Upper lobe of left lung (tissue), 6 donors: ENCODE measurements at regions not wholly inside any gene's neighbourhood (a gene's known extent, or its start where the extent isn't known, plus 50 kb on each side); places are given as distances from the start of the nearest gene placed in this dataset.
"Not testable (repeated sequence)": the region's sequence is repeated elsewhere in the genome, so short reads cannot be mapped to it uniquely, and the experiment has no call there.

ENCODE experiments used
- ATAC-seq, 2 donors: fragments of 200-7000 bp; cut with Tn5 transposase; one replicate each; pipeline ENCODE4 v1.9.1; 2022; ENCODE audit warnings: mild to moderate bottlenecking in 2 of 2, moderate library complexity in 2 of 2; ENCODE audit not compliant: low FRiP score in 2 of 2
- DNase-seq, 2 donors: peaks; one replicate each; pipeline ENCODE4 v3.0.0-alpha.2; 2019 to 2020
- H3K27ac ChIP-seq, 4 donors: fragments of 200-600 bp; sonication (generic); one replicate each; pipeline ENCODE4 v1.5.1; 2016 to 2019
- H3K27me3 ChIP-seq, 4 donors: fragments of 200-600 bp; sonication (generic); one replicate each; pipeline ENCODE4 v1.5.1; 2017 to 2019
- H3K36me3 ChIP-seq, 4 donors: fragments of 200-600 bp; sonication (generic); one replicate each; pipeline ENCODE4 v1.5.1; 2016 to 2019
- H3K4me1 ChIP-seq, 4 donors: fragments of 200-600 bp; sonication (generic); one replicate each; pipeline ENCODE4 v1.5.1; 2018 to 2019
- H3K4me3 ChIP-seq, 4 donors: fragments of 200-600 bp; sonication (generic); one replicate each; pipeline ENCODE4 v1.5.1; 2017 to 2019; ENCODE audit warnings: mild to moderate bottlenecking in 2 of 4, moderate library complexity in 1 of 4
- H3K9me3 ChIP-seq, 4 donors: fragments of 200-600 bp; sonication (generic); one replicate each; pipeline ENCODE4 v1.5.1; 2018 to 2019
- CTCF ChIP-seq, 6 experiments: fragments of 450-650 bp in 4 of 6; fragments of 200-600 bp in 2 of 6; sonication (generic) in 2 of 6; IDR thresholded peaks; one replicate each; pipeline ENCODE4 v1.5.1; 2016 to 2019; ENCODE audit warnings: antibody characterized with exemption in 6 of 6
- EP300 ChIP-seq, 4 donors: sonication (generic); formaldehyde crosslinking; IDR thresholded peaks; one replicate each; pipeline ENCODE4 v1.5.1; 2017; ENCODE audit warnings: antibody characterized with exemption in 4 of 4, control low read depth in 2 of 4
- POLR2A ChIP-seq, 4 donors: fragments of 450-650 bp; IDR thresholded peaks; one replicate each; pipeline ENCODE4 v1.5.1; 2016 to 2017; ENCODE audit warnings: antibody characterized with exemption in 4 of 4, mild to moderate bottlenecking in 2 of 4
- POLR2AphosphoS5 ChIP-seq, 2 donors: sonication (generic); formaldehyde crosslinking; IDR thresholded peaks; one replicate each; pipeline ENCODE4 v1.5.1; 2017; ENCODE audit warnings: antibody characterized with exemption in 2 of 2
- WGBS, 2 donors: methylation state at CpG; one replicate each; pipeline ENCODE4 v1.1.5; 2017 to 2018; 5-methylcytosine and 5-hydroxymethylcytosine counted together
- donor health status: DM: no; HTN: no; CAD: no; lungs with moderate emphysema.
- donor health status: DM: no; HTN: yes; CAD: no; lungs with severe emphysema.

- H3K27ac ChIP-seq = no peak overlapping the region
- H3K9me3 ChIP-seq = no peaks in the 10 kb centered on the region
- ATAC-seq (no peak), DNase-seq (no peak)
- H3K27me3 ChIP-seq = no peaks in the 10 kb centered on the region
- H3K4me3 ChIP-seq = no peak overlapping the region
- H3K4me1 ChIP-seq = no peaks in the 10 kb centered on the region
- TF ChIP-seq CTCF (IDR thresholded peaks at IDR 0.05) (no peak), POLR2A (IDR thresholded peaks at IDR 0.05) (no peak), EP300 (IDR thresholded peaks at IDR 0.05) (no peak), POLR2AphosphoS5 (IDR thresholded peaks at IDR 0.05) (no peak)
- WGBS, 2 donors = 45 to 56% methylated on average over 4 of the region's 4 CpGs
- H3K36me3 ChIP-seq = no peaks in the 10 kb centered on the region
Measured at GRCh38 chr9:29245351-29245750, 1672.1 kb upstream of the C9orf72 start.

GRCh38 chr9:29270400-29270799, 1697.1 kb upstream of the C9orf72 start:
- not testable (repeated sequence) for H3K36me3 ChIP-seq, H3K4me1 ChIP-seq, H3K9me3 ChIP-seq, ATAC-seq, H3K4me3 ChIP-seq, H3K27ac ChIP-seq, H3K27me3 ChIP-seq
- peak in 1 of 2 donors; percentile 7 for DNase-seq
- 85 to 90% methylated on average over 8 of the region's 8 CpGs for WGBS, 2 donors

- TF ChIP-seq CTCF (IDR thresholded peaks at IDR 0.05) = no peak
- TF ChIP-seq POLR2AphosphoS5 (IDR thresholded peaks at IDR 0.05) = no peak
- TF ChIP-seq POLR2A (IDR thresholded peaks at IDR 0.05) = no peak
- TF ChIP-seq EP300 (IDR thresholded peaks at IDR 0.05) = no peak
- Histone ChIP-seq H3K27me3 (no peaks in the 10 kb centered on the region), H3K4me3 (no peak overlapping the region), H3K9me3 (no peaks in the 10 kb centered on the region), H3K4me1 (no peaks in the 10 kb centered on the region), H3K36me3 (no peaks in the 10 kb centered on the region), H3K27ac (no peak overlapping the region)
- no peak for ATAC-seq
- 57 to 68% methylated on average over 2 of the region's 2 CpGs for WGBS, 2 donors
- no peak for DNase-seq
Measured at GRCh38 chr9:29282121-29282520, 1708.8 kb upstream of the C9orf72 start.

GRCh38 chr9:29285818-29286217, 1712.5 kb upstream of the C9orf72 start:
- TF ChIP-seq POLR2A (IDR thresholded peaks at IDR 0.05) (no peak), POLR2AphosphoS5 (IDR thresholded peaks at IDR 0.05) (no peak), CTCF (IDR thresholded peaks at IDR 0.05) (no peak), EP300 (IDR thresholded peaks at IDR 0.05) (no peak)
- WGBS, 2 donors = 35 to 42% methylated on average over 3 of the region's 3 CpGs
- no peaks in the 10 kb centered on the region for H3K36me3 ChIP-seq
- no peak overlapping the region for H3K4me3 ChIP-seq
- H3K27ac ChIP-seq = no peak overlapping the region
- H3K27me3 ChIP-seq = no peaks in the 10 kb centered on the region
- H3K9me3 ChIP-seq = no peaks in the 10 kb centered on the region
- H3K4me1 ChIP-seq = no peaks in the 10 kb centered on the region
- DNase-seq (no peak), ATAC-seq (no peak)

GRCh38 chr9:29289365-29289764, 1716.1 kb upstream of the C9orf72 start:
- H3K9me3 ChIP-seq = peaks cover 0 to 3% (median 1%) of the 10 kb centered on the region in 4 donors
- H3K27me3 ChIP-seq = no peaks in the 10 kb centered on the region
- WGBS, 2 donors = 66 to 72% methylated on average over 4 of the region's 4 CpGs
- ATAC-seq = no peak
- TF ChIP-seq CTCF (IDR thresholded peaks at IDR 0.05) (no peak), EP300 (IDR thresholded peaks at IDR 0.05) (no peak), POLR2A (IDR thresholded peaks at IDR 0.05) (no peak), POLR2AphosphoS5 (IDR thresholded peaks at IDR 0.05) (no peak)
- H3K4me1 ChIP-seq = no peaks in the 10 kb centered on the region
- no peaks in the 10 kb centered on the region for H3K36me3 ChIP-seq
- no peak overlapping the region for H3K4me3 ChIP-seq
- no peak for DNase-seq
- no peak overlapping the region for H3K27ac ChIP-seq
